ENCODE measurements at regions not wholly inside any gene's neighbourhood (a gene's known extent, or its start where the extent isn't known, plus 50 kb on each side); places are given as distances from the start of the nearest gene placed in this dataset.

DNA sequence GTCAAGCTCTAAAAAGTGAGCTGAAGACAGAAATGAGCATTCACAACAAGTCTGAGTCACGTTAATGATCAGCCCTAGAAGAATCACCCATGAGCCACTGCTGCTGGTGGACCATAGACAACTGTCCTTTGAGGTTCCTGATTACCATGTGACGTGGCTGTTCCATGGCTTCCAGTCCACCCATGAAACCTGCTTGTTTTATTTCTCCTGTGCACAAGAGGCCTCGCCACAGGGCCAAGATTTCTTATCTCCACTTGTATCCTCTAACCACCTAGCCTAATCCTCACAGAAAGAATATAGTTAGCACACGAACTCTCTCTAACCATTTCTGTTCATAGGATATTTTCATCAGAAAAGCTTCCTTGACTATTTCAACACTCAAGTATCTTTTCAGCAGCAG lies 242.7 kb downstream of the MREG start:
- DNase-seq (ENCODE audit: extremely low read depth, low read depth) = no peak
- no peak overlapping the region for H3K4me3 ChIP-seq (replicated peaks; ENCODE audit: low read depth, low read length)
- TF ChIP-seq, protein P1, sequence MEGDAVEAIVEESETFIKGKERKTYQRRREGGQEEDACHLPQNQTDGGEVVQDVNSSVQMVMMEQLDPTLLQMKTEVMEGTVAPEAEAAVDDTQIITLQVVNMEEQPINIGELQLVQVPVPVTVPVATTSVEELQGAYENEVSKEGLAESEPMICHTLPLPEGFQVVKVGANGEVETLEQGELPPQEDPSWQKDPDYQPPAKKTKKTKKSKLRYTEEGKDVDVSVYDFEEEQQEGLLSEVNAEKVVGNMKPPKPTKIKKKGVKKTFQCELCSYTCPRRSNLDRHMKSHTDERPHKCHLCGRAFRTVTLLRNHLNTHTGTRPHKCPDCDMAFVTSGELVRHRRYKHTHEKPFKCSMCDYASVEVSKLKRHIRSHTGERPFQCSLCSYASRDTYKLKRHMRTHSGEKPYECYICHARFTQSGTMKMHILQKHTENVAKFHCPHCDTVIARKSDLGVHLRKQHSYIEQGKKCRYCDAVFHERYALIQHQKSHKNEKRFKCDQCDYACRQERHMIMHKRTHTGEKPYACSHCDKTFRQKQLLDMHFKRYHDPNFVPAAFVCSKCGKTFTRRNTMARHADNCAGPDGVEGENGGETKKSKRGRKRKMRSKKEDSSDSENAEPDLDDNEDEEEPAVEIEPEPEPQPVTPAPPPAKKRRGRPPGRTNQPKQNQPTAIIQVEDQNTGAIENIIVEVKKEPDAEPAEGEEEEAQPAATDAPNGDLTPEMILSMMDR (IDR thresholded peaks at IDR 0.05; ENCODE audit: low read depth, low read length, missing control alignments) = no peak

DNA sequence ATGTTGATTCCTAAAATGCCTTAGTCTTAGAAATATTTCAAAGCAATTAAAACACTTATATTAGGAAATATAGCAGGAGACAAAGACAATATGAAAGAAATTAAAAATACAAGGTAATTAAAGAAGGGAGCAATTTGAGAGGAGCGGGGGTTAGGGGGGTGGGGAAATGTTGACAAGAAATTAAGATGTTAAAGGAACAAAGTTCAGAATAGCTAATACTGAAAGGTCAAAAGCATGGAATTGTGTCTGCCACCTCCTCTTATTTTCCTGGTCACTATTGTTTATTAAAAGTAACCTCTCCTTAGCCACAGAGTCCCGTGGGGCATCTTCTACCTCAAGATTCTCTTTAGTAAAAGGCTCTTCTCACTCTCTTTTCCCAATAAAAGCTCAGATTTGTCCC lies 244.1 kb downstream of the MREG start:
- DNase-seq (ENCODE audit: extremely low read depth, low read depth) = no peak
- TF ChIP-seq, protein P1 (IDR thresholded peaks at IDR 0.05; ENCODE audit: low read depth, low read length, missing control alignments) = no peak
- no peak overlapping the region for H3K4me3 ChIP-seq (replicated peaks; ENCODE audit: low read depth, low read length)

DNA sequence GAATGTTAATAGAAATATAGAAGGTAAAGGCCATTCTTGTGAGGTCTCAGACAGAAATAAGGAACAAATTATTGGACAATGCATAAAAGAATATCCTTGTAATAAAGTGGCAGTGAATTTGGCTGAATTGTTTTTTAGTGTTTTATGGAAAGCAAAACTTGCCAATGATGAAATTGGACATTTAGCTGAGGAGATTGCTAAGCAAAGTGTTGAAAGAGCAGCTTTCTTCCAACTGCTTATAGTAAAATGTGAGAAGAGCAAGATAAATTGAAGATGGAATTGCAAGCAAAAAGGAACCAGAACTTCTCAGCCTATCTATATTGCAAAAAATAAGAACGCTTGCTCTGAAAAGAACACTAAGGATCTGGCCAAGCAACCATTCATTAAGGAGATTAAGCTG lies 245.7 kb downstream of the MREG start:
- DNase-seq (ENCODE audit: extremely low read depth, low read depth) = no peak
- TF ChIP-seq, protein P1 (IDR thresholded peaks at IDR 0.05; ENCODE audit: low read depth, low read length, missing control alignments) = no peak
- H3K4me3 ChIP-seq (replicated peaks; ENCODE audit: low read depth, low read length) = no peak overlapping the region

DNA sequence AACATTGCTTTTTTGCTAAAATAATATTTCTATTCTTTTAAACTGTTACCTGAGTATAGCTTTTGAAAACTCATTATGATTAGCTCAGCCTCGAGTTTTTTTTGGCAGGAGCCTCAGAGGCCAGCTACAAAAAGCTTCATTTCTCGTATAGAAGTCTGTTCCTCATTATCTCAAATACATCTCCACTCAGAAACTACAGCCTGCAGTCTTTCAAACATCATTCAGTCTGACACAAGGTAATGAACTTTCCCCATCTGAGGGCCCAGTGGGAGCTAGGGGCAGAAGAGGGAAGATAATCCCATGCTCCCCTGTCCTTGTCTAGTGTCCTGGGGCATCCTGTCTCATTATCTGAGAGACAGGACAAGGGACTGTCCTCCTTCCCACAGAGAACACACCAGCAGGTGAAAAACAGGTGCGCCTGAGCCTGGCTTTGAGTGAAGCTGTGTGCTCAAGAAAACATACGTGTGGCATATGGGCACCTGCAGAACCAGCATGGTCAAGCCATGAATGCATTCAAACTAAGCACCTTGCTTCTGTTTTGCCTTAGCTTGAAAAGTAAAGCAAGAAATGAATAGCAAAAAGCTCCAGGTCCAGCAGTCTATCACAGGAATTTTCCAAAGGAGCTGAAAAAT lies 247.5 kb downstream of the MREG start:
- TF ChIP-seq, protein P1 (IDR thresholded peaks at IDR 0.05; ENCODE audit: low read depth, low read length, missing control alignments) = no peak
- no peak overlapping the region for H3K4me3 ChIP-seq (replicated peaks; ENCODE audit: low read depth, low read length)
- no peak for DNase-seq (ENCODE audit: extremely low read depth, low read depth)

DNA sequence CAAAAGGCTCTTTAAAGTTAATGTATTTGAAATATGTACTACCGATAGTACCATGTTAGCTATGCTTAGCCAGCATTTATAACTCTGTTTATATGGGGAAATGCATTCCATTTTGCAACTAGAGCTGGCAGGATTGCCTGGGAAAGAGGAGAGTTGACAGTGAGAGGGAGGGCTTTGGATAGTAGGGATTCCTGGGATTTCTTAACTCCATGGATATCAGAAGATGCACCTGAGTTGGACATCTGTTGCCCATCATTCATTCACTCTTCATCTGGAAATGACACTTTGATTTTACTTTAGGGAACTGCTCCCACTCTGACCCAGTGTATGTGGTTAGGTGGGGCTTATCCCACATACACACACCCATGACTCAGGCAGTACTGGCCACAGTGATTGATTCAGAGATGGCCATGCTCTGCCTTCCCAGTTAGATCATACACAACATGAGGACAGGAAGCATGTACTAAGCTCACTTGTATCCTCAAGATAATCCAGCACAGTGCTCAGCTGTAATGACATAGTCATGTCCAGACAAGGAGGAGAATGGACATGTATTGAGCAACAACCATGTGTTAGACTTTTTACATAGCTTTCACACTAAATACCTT lies 248.8 kb downstream of the MREG start:
- H3K4me3 ChIP-seq (replicated peaks; ENCODE audit: low read depth, low read length) = no peak overlapping the region
- TF ChIP-seq, protein P1 (IDR thresholded peaks at IDR 0.05; ENCODE audit: low read depth, low read length, missing control alignments) = no peak
- no peak for DNase-seq (ENCODE audit: extremely low read depth, low read depth)

DNA sequence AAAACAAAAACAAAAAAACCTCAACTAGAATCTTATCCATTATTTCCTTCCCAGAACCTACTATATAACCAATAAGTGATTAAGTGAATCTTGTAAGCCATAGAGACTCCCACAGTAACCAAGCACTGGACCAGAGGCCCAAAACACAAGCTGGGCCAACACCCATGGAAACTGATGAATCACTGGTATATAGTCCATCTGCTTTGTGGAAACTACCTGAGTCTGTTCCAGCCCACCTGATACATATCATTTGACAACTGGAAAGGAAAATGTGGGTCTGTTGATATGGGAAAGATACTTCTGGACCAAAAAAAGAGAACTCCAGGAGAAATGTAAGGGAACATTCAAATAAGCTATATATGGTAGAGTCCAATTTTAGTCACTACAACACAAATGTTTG lies 252.8 kb downstream of the MREG start:
- no peak overlapping the region for H3K4me3 ChIP-seq (replicated peaks; ENCODE audit: low read depth, low read length)

More for the DNA sequence above, 252.8 kb downstream of the MREG start:
- DNase-seq (ENCODE audit: extremely low read depth, low read depth) = no peak
- TF ChIP-seq, protein P1 (IDR thresholded peaks at IDR 0.05; ENCODE audit: low read depth, low read length, missing control alignments) = no peak
